SU-DHL-6 (cell line): ENCODE measurements at regions not wholly inside any gene's neighbourhood (a gene's known extent, or its start where the extent isn't known, plus 50 kb on each side); places are given as distances from the start of the nearest gene placed in this dataset.

Experiments used
- EZH2phosphoT487 ChIP-seq: fragments of 200-600 bp; sonication (generic), shearing (Covaris generic); conservative IDR thresholded peaks from 2 replicates; pipeline ENCODE4 v1.6.1; 2018; ENCODE audit warnings: mild to moderate bottlenecking, antibody characterized with exemption, low read length, moderate library complexity, mixed read lengths
- TF ChIP-seq, protein P1 (sequence below): fragments of 200-600 bp; sonication (generic); IDR thresholded peaks from one replicate; pipeline ENCODE4 v1.5.1; 2017; ENCODE audit warnings: antibody characterized with exemption, mild to moderate bottlenecking, low read length, moderate library complexity; ENCODE audit not compliant: insufficient read depth, poor library complexity, severe bottlenecking

DNA sequence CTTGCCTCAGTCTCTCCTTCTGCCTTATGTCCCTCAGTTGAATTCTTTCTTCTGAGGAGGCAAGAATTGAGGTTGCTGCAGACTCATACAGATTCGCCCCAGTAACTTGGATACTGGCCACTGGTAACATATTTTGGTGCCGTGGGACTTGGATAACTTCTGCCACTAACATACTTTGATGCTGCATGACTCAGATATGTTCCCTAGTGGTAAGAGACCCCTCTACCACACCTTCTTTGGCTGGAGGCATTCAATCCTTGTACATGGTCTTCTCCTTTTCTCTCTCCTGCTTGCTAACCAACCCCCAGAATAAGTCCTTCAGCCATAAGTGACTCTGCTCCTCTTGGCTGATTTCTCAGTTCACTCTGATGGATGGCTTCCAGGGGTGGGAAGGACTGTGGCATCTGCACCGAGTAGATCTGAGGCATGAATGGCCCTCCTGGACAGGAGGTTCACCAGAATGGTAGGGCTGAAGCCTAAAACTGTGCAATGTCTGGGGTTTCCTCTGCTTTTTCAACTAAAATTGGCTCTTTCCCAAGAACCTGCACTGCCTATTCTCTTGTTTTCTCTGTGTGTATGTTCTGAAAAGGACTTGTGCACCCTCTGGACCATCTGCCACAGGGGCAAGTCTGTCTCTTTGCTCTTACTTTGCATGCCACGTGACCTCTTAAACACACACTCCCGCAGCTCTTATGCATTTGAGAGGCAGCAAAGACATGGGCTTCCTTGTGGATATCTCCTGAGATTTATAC, 55.5 kb upstream of the FSTL1 start:
- TF ChIP-seq, protein P1, sequence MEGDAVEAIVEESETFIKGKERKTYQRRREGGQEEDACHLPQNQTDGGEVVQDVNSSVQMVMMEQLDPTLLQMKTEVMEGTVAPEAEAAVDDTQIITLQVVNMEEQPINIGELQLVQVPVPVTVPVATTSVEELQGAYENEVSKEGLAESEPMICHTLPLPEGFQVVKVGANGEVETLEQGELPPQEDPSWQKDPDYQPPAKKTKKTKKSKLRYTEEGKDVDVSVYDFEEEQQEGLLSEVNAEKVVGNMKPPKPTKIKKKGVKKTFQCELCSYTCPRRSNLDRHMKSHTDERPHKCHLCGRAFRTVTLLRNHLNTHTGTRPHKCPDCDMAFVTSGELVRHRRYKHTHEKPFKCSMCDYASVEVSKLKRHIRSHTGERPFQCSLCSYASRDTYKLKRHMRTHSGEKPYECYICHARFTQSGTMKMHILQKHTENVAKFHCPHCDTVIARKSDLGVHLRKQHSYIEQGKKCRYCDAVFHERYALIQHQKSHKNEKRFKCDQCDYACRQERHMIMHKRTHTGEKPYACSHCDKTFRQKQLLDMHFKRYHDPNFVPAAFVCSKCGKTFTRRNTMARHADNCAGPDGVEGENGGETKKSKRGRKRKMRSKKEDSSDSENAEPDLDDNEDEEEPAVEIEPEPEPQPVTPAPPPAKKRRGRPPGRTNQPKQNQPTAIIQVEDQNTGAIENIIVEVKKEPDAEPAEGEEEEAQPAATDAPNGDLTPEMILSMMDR = no peak
- no peak for TF ChIP-seq EZH2phosphoT487
